Fibroblast of mammary gland (primary cell): ENCODE measurements at regions not wholly inside any gene's neighbourhood (a gene's known extent, or its start where the extent isn't known, plus 50 kb on each side); places are given as distances from the start of the nearest gene placed in this dataset.

Experiments
- DNase-seq: peaks from one replicate; pipeline ENCODE4 v3.0.0-alpha.2; 2010; ENCODE audit warnings: low read depth
- H3K4me3 ChIP-seq: 2 replicates; pipeline ENCODE4 v1.5.1; 2011; ENCODE audit warnings: low read depth, mild to moderate bottlenecking, low read length, moderate library complexity; ENCODE audit not compliant: control insufficient read depth
- TF ChIP-seq, protein P1 (sequence below): conservative IDR thresholded peaks from 2 replicates; pipeline ENCODE4 v1.5.1; 2011; ENCODE audit warnings: low read depth, low read length, inconsistent platforms; ENCODE audit not compliant: control insufficient read depth, insufficient read depth

DNA sequence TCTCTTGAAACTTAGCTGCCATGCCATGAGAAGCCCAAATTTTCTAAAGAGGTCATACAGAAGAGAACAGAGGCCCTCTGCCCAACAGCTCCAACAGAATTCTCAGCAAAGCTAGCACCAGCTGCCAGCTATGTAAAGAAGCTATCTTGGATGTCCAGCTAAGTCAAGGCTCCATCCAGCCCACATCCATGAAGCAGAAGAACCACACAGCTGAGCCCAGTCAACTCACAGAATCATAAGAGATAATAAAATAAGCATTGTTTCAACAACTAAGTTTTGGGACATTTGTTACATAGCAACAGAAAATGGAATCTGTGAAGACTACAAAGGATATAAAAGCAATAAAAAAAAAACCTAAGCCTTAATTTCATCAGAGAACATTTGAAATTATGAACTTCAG is 434.3 kb downstream of the TXNL1 start:
- TF ChIP-seq, protein P1, sequence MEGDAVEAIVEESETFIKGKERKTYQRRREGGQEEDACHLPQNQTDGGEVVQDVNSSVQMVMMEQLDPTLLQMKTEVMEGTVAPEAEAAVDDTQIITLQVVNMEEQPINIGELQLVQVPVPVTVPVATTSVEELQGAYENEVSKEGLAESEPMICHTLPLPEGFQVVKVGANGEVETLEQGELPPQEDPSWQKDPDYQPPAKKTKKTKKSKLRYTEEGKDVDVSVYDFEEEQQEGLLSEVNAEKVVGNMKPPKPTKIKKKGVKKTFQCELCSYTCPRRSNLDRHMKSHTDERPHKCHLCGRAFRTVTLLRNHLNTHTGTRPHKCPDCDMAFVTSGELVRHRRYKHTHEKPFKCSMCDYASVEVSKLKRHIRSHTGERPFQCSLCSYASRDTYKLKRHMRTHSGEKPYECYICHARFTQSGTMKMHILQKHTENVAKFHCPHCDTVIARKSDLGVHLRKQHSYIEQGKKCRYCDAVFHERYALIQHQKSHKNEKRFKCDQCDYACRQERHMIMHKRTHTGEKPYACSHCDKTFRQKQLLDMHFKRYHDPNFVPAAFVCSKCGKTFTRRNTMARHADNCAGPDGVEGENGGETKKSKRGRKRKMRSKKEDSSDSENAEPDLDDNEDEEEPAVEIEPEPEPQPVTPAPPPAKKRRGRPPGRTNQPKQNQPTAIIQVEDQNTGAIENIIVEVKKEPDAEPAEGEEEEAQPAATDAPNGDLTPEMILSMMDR: no peak
- no peak overlapping the region for H3K4me3 ChIP-seq
- DNase-seq: no peak

DNA sequence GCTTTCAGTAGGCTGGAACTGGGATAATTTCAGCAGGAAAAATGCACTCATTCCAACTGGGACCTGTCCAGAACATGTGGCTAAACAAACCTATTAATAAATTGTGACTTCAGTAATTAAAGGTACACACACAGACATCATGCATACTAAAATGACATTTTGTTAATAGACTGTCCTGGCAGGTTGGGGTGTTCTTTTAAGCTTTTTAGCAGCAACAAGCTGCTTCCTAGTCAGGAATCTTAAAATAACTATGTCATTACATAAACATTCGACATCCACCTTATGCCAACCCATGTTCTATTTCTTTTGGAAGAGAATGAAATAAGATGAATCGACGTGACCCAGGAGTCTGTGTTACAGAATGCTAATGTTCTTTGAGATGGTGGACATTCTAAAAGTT is 435.7 kb downstream of the TXNL1 start:
- peak; percentile 10 for DNase-seq
- H3K4me3 ChIP-seq: no peak overlapping the region
- TF ChIP-seq, protein P1: no peak

DNA sequence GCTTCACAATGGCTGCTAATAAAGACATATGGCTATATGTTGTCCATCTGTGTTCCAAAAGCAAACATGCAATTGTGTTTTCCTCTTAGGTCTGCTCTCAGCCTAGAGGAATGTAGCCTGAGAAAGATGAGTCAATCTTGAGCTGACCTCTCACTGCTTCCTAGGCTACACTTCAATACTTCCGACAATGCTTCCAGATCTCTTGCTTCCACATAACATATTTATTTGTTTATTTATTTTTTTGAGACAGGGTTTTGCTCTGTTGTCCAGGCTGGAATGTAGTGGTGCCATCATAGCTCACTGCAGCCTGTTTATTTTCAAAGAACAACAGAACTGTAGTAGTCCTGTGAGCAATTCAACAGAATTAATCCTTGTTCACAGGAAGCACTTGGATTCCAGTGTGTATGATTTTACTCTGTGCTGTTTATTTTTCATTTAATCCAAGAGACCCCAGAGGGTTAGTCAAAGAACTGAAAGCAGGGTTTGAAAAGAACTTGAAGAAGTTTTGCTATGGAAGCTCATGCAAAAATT is 437.9 kb downstream of the TXNL1 start:
- TF ChIP-seq, protein P1: no peak
- peak; percentile 82 for DNase-seq
- no peak overlapping the region for H3K4me3 ChIP-seq

DNA sequence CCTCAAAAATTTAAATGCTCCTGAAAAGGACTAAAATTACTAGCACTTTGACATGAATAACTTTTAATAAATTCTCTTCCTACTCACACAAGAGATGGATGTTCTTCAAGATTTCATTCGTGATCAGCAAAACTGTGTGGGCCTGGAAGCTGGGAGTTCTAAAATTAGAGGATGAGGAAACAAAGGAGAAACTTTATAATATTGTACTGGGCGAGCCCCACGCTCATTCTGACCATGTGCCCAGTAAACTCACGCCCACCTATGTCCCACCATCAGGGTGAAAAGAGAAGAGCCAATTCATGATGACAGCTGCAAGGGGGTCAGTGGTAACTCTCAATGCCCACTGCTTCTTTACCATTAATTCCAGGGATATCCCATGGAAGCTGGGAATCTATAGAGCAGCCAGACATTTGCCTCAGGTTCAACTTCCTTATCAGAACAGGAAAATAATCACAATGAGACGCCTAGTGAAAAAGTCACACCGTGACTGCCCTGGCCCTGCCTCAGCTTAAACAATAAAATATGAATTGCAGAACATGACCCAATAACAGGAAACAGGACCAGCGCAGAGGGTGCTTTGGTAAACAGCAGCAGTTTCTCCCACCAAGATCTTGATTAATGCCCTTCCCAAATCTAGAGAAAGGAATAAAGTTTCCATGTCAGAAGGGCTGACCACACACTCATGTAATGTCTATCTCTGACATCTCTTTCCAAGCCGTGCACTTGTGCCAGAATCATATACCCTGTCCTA is 438.6 kb downstream of the TXNL1 start:
- no peak for DNase-seq
- TF ChIP-seq, protein P1: no peak
- no peak overlapping the region for H3K4me3 ChIP-seq

DNA sequence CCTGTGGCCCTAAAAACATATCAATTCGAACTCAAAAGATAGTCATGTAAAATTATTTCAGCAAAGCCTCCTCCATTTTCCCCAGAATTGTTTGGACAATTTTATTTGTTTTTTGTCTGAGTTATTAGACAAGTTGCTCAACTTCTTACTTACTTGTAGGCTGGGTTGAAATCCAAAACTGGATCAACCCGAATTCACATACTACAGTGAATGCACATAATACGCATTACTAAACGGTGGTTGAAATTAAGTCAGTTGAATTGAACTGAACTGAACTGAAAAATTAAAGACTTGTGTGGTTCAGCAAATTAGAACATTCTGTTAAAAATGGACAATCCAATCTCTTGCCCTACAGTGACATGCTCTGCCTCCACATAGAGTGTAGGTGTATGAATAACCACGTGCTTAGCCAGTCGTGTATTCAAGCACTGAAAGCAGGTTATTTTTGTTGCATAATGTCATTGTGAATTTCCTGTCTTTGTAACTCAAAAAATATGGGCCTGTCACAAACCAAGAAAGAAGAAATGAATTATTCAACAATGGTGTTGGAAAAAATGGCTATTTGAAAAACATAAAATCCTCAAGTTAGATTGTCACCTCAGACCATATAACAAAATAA is 441.0 kb downstream of the TXNL1 start:
- H3K4me3 ChIP-seq: no peak overlapping the region
- no peak for DNase-seq
- TF ChIP-seq, protein P1: no peak

DNA sequence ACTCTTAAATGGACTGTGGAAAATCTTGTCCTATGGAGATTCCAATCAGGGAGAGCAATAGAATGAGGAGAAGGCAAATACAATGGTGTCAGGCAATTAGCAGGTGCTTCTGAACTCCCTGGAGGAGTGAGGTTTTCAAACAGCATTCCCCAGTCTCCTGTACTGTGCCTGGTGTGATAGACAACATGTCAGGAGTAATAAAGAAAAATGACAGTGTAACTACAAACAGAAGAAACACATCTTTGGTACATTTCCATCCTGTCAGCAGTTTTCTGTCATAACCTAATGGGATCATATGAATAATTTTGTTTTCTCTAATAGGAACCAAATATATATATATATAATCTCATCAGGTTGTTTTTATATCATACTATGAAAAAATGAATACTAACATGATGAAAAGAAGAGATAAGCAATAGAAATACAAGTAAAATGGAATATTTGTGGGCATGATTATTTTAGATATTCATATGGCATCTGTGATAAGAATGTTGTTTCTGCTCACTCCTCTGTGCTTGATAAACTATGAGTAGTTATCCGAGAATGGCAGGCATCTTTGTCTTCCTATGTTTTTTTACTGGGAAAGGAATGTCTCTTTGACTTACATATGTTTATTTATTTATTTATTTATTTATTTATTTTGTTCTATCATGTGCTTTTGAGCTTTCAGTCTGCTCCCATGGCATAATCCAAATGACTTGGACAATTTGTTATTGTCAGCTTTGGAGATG is 441.7 kb downstream of the TXNL1 start:
- no peak overlapping the region for H3K4me3 ChIP-seq
- DNase-seq: no peak
- TF ChIP-seq, protein P1: no peak
